ENCODE measurements at regions not wholly inside any gene's neighbourhood (a gene's known extent, or its start where the extent isn't known, plus 50 kb on each side); places are given as distances from the start of the nearest gene placed in this dataset.
"Not testable (repeated sequence)": the region's sequence is repeated elsewhere in the genome, so short reads cannot be mapped to it uniquely, and the experiment has no call there.

- no peaks in the 10 kb centered on the region for H3K4me1 ChIP-seq (ENCODE audit: insufficient read depth, poor library complexity, severe bottlenecking)
- no peaks in the 10 kb centered on the region for H3K36me3 ChIP-seq (ENCODE audit: low read depth)
- no peak overlapping the region for H3K27ac ChIP-seq (ENCODE audit: poor library complexity, severe bottlenecking)
- no peaks in the 10 kb centered on the region for H3K9me3 ChIP-seq (ENCODE audit: severe bottlenecking)
- ATAC-seq (ENCODE audit: low read depth): no peak
- H3K27me3 ChIP-seq (ENCODE audit: insufficient read depth, poor library complexity, severe bottlenecking): no peaks in the 10 kb centered on the region
- no peak for TF ChIP-seq CTCF (IDR thresholded peaks at IDR 0.05; ENCODE audit: poor library complexity, severe bottlenecking)
- H3K4me3 ChIP-seq (ENCODE audit: severe bottlenecking): no peak overlapping the region
- no peak for DNase-seq (ENCODE audit: low spot score)
Observed at GRCh38 chr20:11511821-11512220, 405.9 kb upstream of the BTBD3 start.

- ATAC-seq (ENCODE audit: low read depth); H3K9me3 ChIP-seq (ENCODE audit: severe bottlenecking); DNase-seq (ENCODE audit: low spot score); H3K4me3 ChIP-seq (ENCODE audit: severe bottlenecking); H3K36me3 ChIP-seq (ENCODE audit: low read depth); H3K27ac ChIP-seq (ENCODE audit: poor library complexity, severe bottlenecking); H3K27me3 ChIP-seq (ENCODE audit: insufficient read depth, poor library complexity, severe bottlenecking); H3K4me1 ChIP-seq (ENCODE audit: insufficient read depth, poor library complexity, severe bottlenecking): not testable (repeated sequence)
Observed at GRCh38 chr20:11513241-11513745, 404.4 kb upstream of the BTBD3 start.

GRCh38 chr20:11516448-11516847 lies 401.2 kb upstream of the BTBD3 start:
- Histone ChIP-seq H3K4me3 (ENCODE audit: severe bottlenecking) (no peak overlapping the region), H3K27me3 (ENCODE audit: insufficient read depth, poor library complexity, severe bottlenecking) (no peaks in the 10 kb centered on the region), H3K36me3 (ENCODE audit: low read depth) (no peaks in the 10 kb centered on the region), H3K27ac (ENCODE audit: poor library complexity, severe bottlenecking) (no peak overlapping the region), H3K4me1 (ENCODE audit: insufficient read depth, poor library complexity, severe bottlenecking) (no peaks in the 10 kb centered on the region), H3K9me3 (ENCODE audit: severe bottlenecking) (no peaks in the 10 kb centered on the region)
- no peak for TF ChIP-seq CTCF (IDR thresholded peaks at IDR 0.05; ENCODE audit: poor library complexity, severe bottlenecking)
- no peak for DNase-seq (ENCODE audit: low spot score)
- ATAC-seq (ENCODE audit: low read depth): no peak

- no peak for TF ChIP-seq CTCF (IDR thresholded peaks at IDR 0.05; ENCODE audit: poor library complexity, severe bottlenecking)
- ATAC-seq (ENCODE audit: low read depth) (no peak), DNase-seq (ENCODE audit: low spot score) (no peak)
- no peaks in the 10 kb centered on the region for H3K4me1 ChIP-seq (ENCODE audit: insufficient read depth, poor library complexity, severe bottlenecking)
- no peaks in the 10 kb centered on the region for H3K27me3 ChIP-seq (ENCODE audit: insufficient read depth, poor library complexity, severe bottlenecking)
- H3K9me3 ChIP-seq (ENCODE audit: severe bottlenecking): peaks cover 4% of the 10 kb centered on the region
- H3K4me3 ChIP-seq (ENCODE audit: severe bottlenecking): no peak overlapping the region
- H3K27ac ChIP-seq (ENCODE audit: poor library complexity, severe bottlenecking): no peak overlapping the region
- H3K36me3 ChIP-seq (ENCODE audit: low read depth): no peaks in the 10 kb centered on the region
Observed at GRCh38 chr20:11520596-11520995, 397.1 kb upstream of the BTBD3 start.

GRCh38 chr20:11521476-11522365 lies 396.0 kb upstream of the BTBD3 start:
- Histone ChIP-seq H3K4me1 (ENCODE audit: insufficient read depth, poor library complexity, severe bottlenecking) (no peaks in the 10 kb centered on the region), H3K36me3 (ENCODE audit: low read depth) (no peaks in the 10 kb centered on the region), H3K27me3 (ENCODE audit: insufficient read depth, poor library complexity, severe bottlenecking) (no peaks in the 10 kb centered on the region), H3K27ac (ENCODE audit: poor library complexity, severe bottlenecking) (no peak overlapping the region), H3K4me3 (ENCODE audit: severe bottlenecking) (no peak overlapping the region), H3K9me3 (ENCODE audit: severe bottlenecking) (peaks cover 4% of the 10 kb centered on the region)
- TF ChIP-seq CTCF (IDR thresholded peaks at IDR 0.05; ENCODE audit: poor library complexity, severe bottlenecking): no peak
- ATAC-seq (ENCODE audit: low read depth) (no peak), DNase-seq (ENCODE audit: low spot score) (no peak)

Measured in RWPE2 (cell line).